BJ (cell line): ENCODE measurements at regions not wholly inside any gene's neighbourhood (a gene's known extent, or its start where the extent isn't known, plus 50 kb on each side); places are given as distances from the start of the nearest gene placed in this dataset.
"Not testable (repeated sequence)": the region's sequence is repeated elsewhere in the genome, so short reads cannot be mapped to it uniquely, and the experiment has no call there.

ENCODE experiments used
- CTCF ChIA-PET: fragments of 350-600 bp; formaldehyde crosslinking; extraction: SDS; loops from one replicate; lab custom pipeline; 2021; ENCODE audit warnings: antibody characterized with exemption, inconsistent platforms; lab: Yijun Ruan, JAX
- POLR2A ChIA-PET: fragments of 300-600 bp; sonication (Branson Sonifier 250); formaldehyde crosslinking; extraction: SDS; loops from one replicate; lab custom pipeline; 2021; ENCODE audit warnings: antibody characterized with exemption; lab: Charles Lee
- DNase-seq: peaks from one replicate; pipeline ENCODE4 v3.0.0-alpha.2; 2011; ENCODE audit warnings: low read depth
- H3K27me3 ChIP-seq: 2 replicates; pipeline ENCODE4 v1.6.0; 2011; ENCODE audit warnings: low read length; ENCODE audit not compliant: control insufficient read depth, insufficient read depth
- H3K36me3 ChIP-seq: 2 replicates; pipeline ENCODE4 v1.5.1; 2011; ENCODE audit warnings: low read length; ENCODE audit not compliant: control insufficient read depth, insufficient read depth
- H3K4me3 ChIP-seq: 2 replicates; pipeline ENCODE4 v1.5.1; 2011; ENCODE audit warnings: low read depth, mild to moderate bottlenecking, control low read depth, low read length
- TF ChIP-seq, protein P1 (sequence below): IDR thresholded peaks from 2 replicates; pipeline ENCODE4 v1.5.1; 2011; ENCODE audit warnings: low read depth, mild to moderate bottlenecking, control low read depth, inconsistent platforms, low read length, moderate library complexity; ENCODE audit not compliant: insufficient read depth

DNA sequence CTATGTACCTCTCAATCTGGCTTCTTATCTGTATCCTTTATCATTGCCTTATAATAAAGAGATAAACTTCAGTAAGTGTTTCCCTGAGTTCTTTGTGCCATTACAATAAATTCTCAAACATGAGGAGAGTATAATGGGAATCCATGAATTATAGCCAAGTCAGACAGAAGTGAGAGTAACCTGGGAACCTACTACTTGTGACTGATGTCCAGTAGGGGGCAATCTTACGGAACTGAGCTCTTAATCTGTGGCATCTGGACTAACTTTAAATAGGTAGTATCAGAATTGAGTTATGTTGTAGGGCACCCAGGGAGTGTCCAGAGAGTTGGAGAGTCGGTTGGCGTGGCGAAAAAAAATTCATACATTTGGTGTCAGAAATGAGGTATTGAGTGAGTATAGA is 542.6 kb downstream of the ZBBX start:
- CTCF ChIA-PET = no interaction called here
- Histone ChIP-seq H3K27me3 (no peaks in the 10 kb centered on the region), H3K4me3 (no peak overlapping the region), H3K36me3 (no peaks in the 10 kb centered on the region)
- TF ChIP-seq, protein P1, sequence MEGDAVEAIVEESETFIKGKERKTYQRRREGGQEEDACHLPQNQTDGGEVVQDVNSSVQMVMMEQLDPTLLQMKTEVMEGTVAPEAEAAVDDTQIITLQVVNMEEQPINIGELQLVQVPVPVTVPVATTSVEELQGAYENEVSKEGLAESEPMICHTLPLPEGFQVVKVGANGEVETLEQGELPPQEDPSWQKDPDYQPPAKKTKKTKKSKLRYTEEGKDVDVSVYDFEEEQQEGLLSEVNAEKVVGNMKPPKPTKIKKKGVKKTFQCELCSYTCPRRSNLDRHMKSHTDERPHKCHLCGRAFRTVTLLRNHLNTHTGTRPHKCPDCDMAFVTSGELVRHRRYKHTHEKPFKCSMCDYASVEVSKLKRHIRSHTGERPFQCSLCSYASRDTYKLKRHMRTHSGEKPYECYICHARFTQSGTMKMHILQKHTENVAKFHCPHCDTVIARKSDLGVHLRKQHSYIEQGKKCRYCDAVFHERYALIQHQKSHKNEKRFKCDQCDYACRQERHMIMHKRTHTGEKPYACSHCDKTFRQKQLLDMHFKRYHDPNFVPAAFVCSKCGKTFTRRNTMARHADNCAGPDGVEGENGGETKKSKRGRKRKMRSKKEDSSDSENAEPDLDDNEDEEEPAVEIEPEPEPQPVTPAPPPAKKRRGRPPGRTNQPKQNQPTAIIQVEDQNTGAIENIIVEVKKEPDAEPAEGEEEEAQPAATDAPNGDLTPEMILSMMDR = no peak
- no peak for DNase-seq
- POLR2A ChIA-PET = no interaction called here

DNA sequence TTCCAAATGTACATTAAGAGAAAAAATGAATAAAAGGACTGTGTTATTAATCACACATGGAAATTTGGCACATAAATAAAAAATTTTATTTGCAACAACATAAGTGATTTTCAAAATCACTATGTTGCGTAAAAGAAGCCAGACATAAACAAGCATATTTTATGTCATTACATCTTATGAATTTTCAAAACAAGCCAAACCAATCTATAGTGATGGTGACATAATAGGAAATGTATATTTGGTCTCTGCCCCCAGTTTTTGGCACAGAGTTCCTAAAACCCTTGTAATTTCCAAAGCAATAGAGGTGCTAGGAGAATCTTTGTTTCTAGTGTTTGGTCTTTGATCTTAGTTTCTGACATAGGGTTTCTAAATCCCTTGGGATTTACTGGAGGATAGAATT is 543.3 kb downstream of the ZBBX start:
- CTCF ChIA-PET = no interaction called here
- TF ChIP-seq, protein P1 = no peak

DNA sequence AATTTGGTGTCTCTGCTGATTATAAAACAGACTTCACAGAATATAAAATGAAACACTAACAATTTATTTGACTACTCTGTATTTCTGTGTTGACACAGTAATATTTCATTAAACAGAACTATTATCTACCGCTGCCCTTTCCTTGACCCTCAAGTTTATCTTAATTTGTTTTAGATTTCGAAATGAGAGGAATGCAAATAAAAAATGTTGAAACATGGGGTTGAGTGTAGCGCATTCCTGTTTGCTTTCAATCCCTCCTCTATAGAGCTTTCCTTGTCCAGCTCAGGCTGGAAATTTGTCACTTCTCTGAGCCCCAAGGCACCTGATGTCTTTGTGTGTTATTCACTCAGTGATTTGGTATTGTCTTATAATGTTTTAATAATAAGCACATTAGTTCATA is 550.2 kb downstream of the ZBBX start:
- Histone ChIP-seq H3K4me3 (no peak overlapping the region), H3K27me3 (no peaks in the 10 kb centered on the region), H3K36me3 (no peaks in the 10 kb centered on the region)
- CTCF ChIA-PET = no interaction called here
- TF ChIP-seq, protein P1 = no peak
- no peak for DNase-seq
- POLR2A ChIA-PET = no interaction called here

More for the DNA sequence above, 543.3 kb downstream of the ZBBX start:
- POLR2A ChIA-PET = no interaction called here
- Histone ChIP-seq H3K36me3 (no peaks in the 10 kb centered on the region), H3K27me3 (no peaks in the 10 kb centered on the region), H3K4me3 (no peak overlapping the region)
- DNase-seq = no peak

DNA sequence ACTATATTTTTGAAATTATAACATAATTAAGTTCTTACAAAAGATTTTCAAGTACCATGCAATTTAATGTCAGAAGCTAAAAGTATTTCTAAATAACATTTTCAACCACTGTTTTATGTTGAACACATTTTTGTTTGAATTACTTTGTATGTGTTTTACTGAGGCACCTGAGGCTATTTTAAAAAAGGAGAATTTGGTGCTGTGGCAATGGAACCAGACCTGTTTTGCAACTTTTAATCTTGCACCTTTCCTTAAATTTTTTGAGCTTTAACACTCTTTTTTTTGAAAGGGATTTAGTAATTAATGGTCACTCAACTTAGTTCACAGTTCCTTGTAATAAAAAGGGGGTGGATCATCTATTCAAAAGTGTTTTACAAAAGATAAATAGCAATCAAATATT is 561.6 kb downstream of the ZBBX start:
- TF ChIP-seq, protein P1 = no peak
- no peaks in the 10 kb centered on the region for H3K36me3 ChIP-seq
- H3K4me3 ChIP-seq = no peak overlapping the region
- no peak for DNase-seq
- H3K27me3 ChIP-seq = no peaks in the 10 kb centered on the region
- POLR2A ChIA-PET = no interaction called here
- CTCF ChIA-PET = no interaction called here

DNA sequence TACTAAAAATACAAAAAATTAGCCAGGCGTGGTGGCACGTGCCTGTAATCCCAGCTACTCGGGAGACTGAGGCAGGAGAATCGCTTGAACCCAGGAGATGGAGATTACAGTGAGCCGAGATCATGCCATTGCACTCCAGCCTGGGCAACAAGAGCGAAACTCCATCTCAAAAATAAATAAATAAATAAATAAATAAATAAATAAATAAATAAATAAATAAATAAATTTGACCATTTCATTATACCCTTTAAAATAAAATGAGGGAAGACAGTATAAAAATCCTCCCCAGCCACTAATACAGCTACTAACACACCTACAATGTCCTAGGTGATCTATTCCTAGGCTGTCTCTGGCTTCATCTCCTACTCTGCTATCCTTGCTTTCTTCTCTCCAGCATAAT is 562.8 kb downstream of the ZBBX start:
- H3K27me3 ChIP-seq, H3K4me3 ChIP-seq, H3K36me3 ChIP-seq, CTCF ChIA-PET, DNase-seq, POLR2A ChIA-PET: not testable (repeated sequence)

DNA sequence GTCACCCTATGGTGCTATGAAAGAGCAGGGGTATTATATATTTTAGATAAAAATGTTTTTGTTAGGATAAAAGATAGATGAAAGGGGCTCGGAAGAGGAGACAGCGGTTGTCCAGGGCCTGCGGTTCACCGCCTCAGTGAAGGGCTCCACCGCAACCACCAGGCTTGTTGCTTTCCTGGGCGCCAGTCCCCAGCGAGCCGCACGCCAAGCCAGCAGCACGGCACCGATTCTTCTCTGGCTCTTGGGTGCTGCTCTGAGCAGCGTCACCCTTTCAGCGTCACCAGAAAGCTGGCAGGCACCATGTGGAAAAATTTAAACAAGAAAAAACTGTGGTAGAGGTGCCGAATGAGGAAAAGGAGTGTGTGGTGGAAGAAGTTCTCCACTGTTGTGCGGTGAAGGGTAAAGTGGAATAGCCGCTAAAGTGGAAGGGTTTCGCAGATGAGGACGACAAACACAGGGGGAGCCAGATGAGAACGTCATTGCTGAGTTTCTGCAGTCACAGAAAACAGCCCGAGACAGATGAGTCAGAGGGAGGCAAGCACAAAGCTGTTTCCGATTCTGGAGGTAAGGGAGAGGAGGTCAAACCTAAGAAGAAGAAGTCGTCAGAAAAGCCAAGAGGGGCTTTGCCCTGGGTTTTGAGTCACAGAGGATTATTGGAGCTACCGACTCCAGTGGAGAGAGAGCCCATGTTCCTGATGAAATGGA is 569.2 kb downstream of the ZBBX start:
- ChIA-PET CTCF (no interaction called here), POLR2A (no interaction called here)
- no peaks in the 10 kb centered on the region for H3K36me3 ChIP-seq
- TF ChIP-seq, protein P1 = no peak
- no peaks in the 10 kb centered on the region for H3K27me3 ChIP-seq
- H3K4me3 ChIP-seq = no peak overlapping the region
- no peak for DNase-seq
